Limb (tissue), 2 donors: ENCODE measurements at regions not wholly inside any gene's neighbourhood (a gene's known extent, or its start where the extent isn't known, plus 50 kb on each side); places are given as distances from the start of the nearest gene placed in this dataset.

Source experiments
- DNase-seq, 2 donors: peaks; one replicate each; pipeline ENCODE4 v3.0.0-alpha.2; 2016; ENCODE audit errors: extremely low spot score in 2 of 2

DNA sequence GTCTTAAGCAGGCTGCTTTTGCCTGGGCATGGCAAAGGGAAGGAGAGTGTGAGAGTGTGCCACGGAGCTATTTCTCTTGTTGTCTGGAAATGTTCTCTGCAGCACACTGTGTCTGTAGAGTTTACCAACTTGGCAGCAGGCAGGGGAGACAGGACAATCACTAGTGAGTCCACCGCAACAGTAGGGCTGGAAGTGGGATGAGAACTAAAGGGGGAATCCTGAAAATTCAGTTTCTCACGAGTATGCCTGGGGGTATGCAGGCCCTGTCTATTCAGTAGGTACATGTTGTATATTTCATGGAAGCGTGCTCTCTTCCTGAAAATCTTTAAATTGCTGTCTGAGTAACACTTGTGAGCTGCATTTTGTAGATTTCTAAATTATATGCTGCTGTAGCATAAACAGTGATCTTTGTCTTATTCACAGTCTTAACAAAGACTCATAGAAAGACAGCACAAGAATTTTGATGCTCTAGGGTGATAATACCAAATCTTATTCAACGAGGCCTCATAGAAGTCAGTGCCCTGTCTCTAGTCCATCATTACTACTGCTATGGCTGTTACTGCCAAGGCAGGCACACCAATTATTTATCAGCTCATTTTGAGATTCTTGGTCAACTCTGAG is 200.4 kb upstream of the LEF1 start:
- no peak for DNase-seq

DNA sequence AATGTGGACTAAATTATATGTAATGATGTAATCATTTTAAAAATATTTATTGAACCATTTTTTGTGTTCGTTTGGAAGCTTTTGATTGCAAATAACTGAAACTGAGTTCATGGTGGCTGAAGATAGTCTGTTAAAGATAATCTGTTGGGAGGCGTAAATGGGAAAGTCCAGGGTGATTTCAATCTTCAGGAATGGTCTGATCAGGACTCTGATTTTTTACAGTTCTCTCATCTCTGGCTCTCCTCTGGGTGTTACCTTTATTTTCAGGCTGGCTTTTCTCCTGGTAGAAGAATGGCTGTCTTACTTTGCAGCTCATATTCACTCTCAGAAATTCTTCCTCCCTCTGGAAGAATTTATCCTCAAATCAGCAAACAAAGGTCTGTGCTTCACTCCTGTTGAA is 199.0 kb upstream of the LEF1 start:
- DNase-seq, result no peak

DNA sequence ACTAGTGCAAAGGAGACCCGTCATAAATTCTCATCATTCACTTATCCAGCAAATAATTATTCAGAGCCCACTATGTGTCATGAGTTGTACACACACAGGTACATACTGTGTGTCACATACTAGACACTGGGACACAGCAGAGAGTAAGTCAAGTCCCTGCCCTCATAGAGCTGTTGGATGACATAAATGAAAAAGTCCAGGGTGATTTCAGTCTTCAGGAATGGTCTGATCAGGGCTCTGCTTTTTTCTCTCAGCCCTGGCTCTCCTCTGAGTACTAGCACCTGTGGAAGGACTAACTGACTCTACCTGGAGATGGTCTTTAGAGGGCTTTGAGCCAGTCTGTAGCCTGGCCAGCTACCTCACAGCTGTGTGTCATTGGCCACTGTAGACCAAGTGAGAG is 198.0 kb upstream of the LEF1 start:
- DNase-seq, result no peak

DNA sequence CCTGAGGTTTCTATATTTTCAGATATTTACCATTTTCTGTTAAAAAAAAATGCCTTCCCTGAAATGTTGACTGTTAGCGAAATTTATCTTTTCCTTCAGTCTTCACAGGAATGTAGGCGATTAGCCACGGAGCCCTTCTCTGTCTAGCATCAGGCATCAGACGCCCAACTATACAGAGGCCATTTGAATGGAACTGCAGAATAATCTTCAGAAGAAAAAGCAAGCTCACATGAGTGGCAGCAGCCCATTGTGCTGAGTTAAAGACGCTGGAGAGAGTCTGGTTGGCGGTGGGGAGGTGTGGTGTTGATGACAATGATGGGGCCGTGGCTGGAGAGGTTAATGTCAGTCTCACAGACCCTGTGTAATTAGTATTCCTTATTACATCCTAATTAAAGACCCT is 196.8 kb upstream of the LEF1 start:
- DNase-seq, result no peak

DNA sequence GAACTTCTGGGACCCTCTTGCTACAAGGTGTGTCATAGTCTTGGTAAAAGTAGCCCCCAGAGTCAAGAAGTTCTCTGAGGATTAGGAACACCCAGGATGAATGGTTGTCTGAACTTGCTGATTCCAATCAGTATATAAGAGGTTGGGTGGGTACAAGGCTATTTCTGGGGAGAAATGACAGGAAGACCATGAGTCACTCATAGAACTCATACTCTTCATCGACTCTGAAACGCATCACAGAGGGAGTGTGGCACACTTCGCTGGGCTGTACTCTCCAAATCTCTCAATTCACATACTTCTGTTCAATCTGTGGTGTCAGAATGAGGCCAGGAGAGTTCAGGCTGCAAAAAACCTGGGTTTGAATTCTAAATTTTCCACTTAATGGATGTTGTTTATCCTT is 193.2 kb upstream of the LEF1 start:
- DNase-seq, result no peak

DNA sequence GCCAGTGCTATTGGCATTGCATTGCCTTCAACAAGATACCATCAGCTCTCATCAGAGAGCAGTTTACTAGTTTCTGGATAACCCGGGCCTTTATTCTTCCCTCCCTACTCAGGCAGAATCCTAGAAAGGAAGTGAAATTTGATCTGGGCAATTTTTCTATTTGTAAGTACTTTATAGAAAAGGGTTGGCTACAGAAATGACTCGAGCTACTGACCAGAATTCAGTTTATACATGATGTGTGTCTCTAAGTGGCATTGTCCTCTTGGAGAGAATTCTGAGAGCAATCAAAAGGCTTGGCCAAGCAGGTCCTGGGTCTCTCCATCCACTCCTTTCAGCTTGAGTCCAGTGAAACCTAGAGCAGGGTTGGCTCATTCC is 192.7 kb upstream of the LEF1 start:
- DNase-seq, result no peak

DNA sequence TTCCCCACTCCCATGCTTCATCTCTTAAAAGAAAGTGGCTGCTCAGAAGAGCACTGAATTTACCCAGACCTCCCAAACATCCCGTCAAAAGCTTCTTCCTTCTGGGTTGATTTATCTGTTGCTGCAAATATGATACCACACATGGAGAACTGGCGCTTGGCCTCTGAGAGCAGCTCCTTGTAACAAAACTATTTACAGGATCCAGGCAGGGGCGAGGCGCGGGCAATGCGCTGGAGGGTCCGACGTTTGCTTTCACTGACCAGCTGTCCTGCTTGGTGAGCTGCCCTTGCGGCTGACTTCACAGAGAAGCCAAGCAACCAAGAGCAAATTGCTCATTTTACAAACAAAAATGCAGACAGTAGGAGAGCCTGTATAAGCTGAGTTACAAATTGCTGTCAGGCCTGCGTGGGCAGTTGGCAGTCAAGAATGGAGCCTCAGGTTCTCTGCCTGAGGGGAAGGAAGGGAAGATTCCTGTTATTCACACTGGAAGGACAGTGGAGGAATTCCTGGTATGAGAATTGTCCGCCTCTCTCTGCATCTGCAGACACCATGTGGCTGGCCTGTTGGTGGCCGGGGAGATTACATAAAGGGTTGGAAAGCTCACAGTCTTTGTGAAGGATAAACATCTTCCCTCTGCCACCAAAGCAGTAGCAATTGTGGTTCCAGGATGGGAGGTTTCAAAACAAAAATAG is 192.2 kb upstream of the LEF1 start:
- peak; percentile 36 to 46 for DNase-seq

DNA sequence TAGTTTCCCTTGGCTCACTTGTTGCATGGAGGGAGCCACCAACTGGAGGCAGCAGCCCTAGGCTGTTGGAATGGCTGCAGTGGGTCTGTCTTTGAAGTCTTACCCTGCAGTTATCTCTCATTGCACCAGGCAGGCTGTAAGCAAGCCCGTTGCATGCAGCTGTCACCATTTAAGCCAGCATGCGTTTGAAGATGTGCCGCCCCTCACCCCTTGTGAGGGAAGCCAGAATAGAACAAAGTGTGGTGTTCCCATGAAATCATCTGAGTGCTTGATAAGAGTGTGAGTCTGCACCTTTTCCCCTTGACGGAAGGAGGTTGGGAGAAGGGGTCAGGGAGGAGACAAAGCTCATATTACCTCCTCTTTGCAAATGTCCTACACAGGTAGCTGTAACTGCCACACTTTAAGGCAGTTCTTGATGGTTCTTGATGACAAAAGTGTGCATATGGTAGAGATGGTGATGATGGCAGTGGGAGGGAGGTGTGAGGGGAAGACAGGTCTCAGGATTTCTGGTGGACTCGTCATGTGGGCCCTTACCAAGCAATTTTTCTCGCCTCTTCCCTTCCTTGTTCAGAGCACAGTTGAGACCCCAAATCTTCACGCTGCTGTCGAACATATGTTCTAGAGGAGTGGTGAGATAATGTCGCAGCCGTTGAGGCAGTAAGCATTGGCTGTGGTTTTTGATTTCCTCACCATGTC is 191.4 kb upstream of the LEF1 start:
- peak in 1 of 2 donors; percentile 29 for DNase-seq

DNA sequence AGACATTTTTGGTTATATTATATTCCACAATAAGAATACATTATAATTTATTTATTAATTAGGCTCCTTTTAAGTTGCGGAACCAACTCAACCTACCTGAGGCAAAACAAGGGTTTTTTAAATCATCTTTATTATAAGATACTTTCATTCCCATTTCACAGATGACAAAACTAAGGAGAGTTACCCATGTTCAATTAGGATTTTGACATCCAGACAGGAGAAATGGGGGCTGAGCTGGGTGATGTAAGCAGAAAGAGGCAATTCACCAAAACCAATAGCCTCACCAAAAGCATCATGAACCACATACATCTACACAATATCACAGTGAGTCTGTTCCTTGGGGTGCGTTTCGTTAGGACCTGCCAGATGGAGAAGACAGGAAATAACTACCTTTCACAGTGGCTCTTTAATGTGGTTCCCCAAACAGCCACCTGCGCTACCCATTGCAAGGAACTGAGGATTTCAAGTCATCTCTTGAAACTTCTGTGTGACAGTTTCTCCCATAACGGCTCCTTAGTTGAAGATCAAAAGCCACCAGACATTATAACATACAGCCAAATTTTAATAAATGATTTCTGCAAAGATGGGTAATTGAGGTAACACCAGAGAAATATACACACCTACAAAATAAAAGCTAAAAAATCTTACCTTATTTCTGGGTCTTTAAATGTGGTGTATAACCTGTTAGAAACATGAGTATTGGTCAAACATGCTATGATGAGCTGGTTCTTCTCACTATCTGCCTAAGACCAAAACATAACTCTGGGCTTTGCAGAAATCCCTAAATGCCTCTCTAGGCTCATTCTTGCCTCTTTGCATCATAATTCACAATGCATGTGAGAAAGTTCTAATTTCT is 190.6 kb upstream of the LEF1 start:
- no peak for DNase-seq

DNA sequence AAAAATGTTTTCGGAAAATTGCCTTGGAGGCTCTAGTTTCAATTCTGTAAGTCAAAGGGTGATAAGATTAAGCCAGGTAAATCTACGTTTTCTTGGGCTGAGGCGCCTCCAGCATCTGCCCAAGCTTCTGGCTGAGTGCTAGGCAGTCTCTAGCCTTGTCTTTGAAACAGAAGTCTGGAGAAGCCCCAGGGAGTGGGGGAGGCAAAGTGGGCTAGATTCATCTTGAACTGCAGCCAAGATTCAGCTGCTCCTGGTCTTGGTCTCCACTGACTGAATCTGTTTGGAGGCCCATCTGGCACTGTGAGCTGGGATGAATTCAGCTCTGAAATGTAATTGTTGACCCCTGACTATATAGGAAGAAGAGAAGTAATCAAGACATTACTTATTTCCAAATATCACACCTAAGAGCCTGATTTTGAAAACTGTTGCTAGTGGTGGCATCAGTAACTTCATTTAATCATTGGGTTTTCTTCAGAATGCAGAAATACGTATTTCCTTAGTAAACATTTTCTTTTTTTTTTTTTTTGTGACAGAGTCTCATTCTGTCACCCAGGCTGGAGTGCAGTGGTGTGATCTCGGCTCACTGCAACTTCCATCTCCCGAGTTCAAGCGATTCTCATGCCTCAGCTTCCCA is 187.3 kb upstream of the LEF1 start:
- DNase-seq, result peak in 1 of 2 donors; percentile 36

DNA sequence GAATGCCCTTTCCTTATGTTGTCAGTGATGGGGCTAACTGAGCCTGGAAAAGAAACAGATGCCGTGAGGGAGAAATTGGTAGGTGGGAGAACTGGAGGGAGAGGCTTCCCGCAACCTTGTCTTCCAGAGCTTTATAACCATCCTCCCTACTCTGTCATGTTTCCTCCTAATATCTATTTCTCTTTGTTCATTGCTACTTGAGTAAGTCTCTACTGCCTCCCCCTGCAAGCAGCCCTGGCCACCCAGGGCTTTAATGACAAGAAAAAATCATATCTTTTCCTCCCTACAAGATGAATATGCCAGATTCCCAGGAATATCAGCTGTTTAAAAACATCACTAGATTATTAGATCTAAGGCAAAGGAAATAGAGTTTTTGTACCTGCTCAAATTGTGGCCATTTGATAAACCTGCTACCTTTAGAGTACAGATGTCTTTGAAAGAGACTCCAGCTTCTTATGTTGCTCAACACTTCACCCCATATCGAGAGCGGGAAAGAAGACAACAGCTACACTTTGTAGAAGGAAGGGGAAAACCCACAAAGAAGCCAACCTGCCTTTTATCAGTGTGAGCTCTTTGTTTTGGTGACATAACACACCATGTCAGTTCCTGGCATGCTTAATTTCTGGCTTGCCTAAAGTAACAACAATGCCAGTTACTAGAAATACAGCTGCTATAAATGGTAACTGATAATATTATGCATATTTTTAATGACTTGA is 186.6 kb upstream of the LEF1 start:
- no peak for DNase-seq

DNA sequence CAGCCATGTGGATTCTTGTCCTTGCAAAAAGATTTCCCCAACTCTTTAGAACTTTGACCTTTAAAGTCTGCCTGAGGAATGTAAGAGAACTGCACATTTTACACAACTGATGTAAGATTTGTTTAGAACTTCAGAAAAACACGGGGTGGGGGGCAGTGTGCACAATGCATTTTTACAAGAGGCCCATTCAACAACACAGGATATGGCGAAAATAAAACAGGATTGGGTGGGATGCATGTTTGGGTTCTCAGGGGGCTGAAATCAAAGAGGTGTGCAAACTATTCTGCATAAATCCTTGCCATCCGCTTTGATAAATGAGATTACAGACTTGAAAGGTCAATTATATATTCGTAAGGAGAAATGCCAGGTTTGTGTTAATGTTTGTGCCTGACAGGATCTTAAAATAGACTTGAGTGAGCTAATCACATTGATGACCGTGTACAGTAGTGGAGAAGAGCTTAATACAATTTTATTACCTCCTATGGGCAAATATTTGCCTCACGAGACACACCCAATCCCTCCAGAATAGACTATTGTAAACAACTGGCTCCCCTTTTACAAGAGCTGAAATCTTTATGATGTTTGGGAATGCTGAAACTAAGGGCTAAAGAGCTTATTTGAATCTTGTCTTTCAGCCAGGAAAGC is 184.1 kb upstream of the LEF1 start:
- DNase-seq, result no peak

DNA sequence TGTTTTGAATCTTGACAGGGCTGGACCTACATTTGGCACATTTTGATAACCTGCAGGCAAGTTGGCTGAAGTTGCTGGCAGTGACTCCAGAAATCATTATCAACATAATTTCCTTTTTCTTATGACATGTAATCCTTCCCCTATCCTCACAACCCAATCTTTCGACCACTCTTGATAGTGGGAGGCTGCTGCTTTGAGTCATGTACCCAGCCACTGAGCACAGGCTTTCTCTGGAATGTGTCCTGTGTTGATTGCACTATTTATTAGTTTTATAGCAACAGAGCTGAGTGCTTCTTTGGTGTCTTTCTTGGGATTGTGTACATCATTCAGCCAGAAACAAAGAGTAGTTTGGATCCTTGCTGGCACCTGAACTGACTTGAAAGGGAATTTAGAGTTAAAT is 183.1 kb upstream of the LEF1 start:
- no peak for DNase-seq

DNA sequence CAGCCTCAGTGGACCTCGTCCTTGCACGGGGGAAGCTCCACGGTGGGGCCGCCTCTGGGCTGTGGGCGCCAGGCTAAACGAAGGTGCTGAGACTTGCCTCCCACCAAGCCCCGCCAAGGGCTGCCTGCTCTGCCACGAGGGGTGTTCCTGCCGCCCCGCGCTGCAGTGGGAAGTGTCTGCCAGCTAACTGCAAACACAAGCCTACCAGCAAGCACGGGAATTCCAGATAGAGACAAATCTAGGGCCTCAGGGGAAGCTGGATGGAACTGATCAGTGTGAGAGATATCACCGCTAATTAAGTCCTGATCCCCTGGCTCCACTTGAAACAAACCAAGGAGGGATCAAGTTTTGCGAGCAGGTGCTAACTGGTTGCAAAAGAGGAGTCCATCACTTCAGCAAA is 181.6 kb upstream of the LEF1 start:
- no peak for DNase-seq

DNA sequence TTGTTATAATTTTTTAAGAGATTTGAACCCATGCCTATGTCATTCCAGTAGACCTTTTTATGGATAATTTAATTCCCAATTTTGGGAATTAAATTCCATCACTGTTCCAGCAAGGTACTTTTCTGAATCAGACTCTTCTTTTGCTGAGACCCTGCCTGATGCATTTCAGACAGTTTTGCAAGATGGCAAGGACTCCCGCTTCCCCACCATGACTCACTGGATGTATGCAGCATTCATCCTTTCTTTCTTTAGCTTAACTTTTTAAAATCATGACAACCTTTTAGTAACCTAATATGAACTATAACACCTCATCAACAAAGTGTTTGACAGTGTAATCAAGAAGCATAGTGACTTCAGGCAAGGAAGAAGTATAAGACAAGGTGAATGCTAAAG is 178.1 kb upstream of the LEF1 start:
- no peak for DNase-seq

DNA sequence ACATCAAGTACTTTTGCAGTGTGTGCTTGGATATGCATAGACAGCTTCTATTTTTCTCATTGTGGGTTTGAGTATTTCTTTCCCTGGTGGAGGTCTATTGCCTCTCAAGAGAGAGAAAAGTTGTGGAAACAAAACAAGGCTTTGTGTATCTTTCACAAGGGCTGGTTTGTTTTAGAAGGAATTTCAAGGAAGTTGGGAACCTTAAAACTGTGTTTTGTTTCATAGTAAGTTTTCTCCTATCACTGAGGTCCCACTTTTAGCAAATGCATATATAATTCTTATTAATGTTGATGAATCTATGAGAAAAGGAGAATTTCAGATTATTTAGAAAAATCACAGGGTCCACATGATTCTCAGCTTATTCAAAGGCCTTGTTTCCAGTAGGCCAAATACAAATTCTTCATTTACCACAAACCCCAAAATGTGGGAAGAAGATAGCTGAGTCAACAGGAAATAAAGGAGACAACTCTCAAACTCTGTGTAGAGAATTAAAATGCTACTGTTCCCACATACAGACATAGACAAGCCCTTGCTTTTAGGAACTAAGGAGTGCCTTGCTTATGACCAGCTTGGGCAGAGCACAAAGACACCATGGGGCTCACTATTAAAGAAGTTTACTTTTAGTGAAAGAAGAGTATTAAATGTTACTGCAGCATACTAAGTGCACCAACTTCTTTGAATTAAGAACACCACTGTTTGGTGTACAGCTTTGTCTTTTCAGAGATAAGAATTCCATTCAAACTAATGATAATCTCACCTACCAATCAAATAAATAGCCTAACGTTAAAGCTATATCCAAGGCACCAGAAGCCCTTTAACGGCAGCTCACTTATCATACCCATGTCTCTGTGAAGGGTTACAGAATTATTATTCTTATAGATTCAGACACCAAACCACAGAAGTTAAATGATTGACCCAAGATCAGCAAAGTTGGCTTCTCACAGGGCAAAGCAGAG is 177.4 kb upstream of the LEF1 start:
- DNase-seq, result no peak

DNA sequence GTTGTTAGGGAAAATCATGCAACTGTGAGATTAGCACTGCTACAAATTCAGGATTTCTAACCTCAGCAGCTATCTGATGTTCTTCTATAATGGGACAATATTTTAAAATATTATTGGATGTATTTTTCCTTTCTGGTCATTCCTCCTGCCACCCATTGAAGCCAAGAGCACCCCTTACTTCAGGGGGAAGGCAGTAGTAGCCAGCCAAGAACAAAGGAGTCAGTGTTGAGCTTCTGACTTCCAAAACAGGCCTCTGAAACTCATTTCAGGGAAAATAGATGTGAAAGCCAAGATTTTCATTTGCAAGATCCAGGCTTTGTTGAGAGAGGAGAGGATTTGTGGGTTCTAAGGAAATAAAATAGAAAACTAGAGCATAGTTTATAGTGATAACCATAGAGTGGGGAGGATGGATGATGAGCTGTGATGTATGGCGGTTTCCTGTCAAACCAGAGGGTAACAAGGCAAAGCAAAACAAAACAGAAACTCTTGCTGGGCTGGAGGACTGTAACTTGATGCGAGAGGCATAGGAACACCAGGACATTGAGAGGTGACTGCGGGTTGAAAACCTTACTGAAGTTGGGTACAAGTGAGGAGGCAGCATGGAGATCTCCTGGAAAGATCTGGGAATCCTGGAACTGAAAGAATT is 173.7 kb upstream of the LEF1 start:
- DNase-seq, result no peak

DNA sequence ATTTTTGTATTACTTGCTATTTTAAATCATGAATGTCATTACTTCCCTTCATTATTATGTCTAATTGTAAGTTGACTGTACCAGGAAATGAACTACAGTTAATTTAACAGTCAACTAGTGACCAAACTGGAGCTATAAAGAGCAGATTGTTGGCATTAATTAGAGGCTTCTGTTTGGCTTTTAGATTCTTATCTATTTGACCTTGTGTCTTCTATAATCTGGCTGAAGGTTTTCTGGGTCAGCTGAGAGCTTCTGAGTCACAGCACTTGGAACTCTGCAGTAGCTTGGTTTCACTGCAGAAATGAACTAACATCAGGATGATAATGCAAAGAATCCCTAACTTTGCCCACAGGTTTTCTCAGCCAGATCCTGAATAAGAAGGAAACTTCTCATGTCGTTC is 169.2 kb upstream of the LEF1 start:
- DNase-seq, result no peak

DNA sequence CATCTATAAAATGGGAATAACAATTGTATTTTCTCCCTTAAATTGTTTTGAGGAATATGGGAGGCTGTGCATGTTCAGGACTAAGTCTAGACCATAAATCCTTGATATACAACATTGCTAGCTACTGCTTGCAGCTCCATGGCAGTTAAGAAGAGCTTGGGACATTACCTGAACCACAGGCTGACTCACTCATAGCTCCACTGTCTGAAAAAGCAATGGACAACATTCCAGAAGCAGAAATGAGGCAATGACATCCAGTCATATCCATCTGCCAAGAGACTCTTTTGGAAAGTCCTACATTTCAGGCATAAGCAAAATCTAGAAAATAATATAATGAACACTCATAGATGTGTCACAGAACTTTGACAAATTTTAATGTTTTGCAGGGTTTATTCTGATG is 167.3 kb upstream of the LEF1 start:
- no peak for DNase-seq
